ENCODE measurements at regions not wholly inside any gene's neighbourhood (a gene's known extent, or its start where the extent isn't known, plus 50 kb on each side); places are given as distances from the start of the nearest gene placed in this dataset.

- TF ChIP-seq CTCF (IDR thresholded peaks at IDR 0.05; ENCODE audit: insufficient read depth, low read length), result no peak
- no peak for TF ChIP-seq POLR2AphosphoS5 (IDR thresholded peaks at IDR 0.05; ENCODE audit: low read depth)
- no peak for TF ChIP-seq REST (IDR thresholded peaks at IDR 0.05; ENCODE audit: insufficient replicate concordance, low read depth)
These were observed 441.4 kb downstream of the BCKDHB start for GRCh38 chr6:80547827-80548226.

Measured in HL-60 (cell line).